Caco-2 (cell line): ENCODE measurements at regions not wholly inside any gene's neighbourhood (a gene's known extent, or its start where the extent isn't known, plus 50 kb on each side); places are given as distances from the start of the nearest gene placed in this dataset.

Experiments
- BruUV-seq: library from RNA; stranded (reverse); fragments of 400-500 nt; replicated peaks from 2 replicates; lab custom pipeline; 2021; lab: Mats Ljungman, UMichigan
- CTCF ChIA-PET: fragments of 300-600 bp; sonication (Branson Sonifier 250); formaldehyde crosslinking; loops from one replicate; lab custom pipeline; 2022; ENCODE audit warnings: antibody characterized with exemption; lab: Charles Lee
- POLR2A ChIA-PET: fragments of 300-600 bp; sonication (Branson Sonifier 250); formaldehyde crosslinking; loops from one replicate; lab custom pipeline; 2022; ENCODE audit warnings: antibody characterized with exemption; lab: Charles Lee
- DNase-seq, 2 experiments: peaks; one replicate each; pipeline versions ENCODE4 v3.0.0 to v3.0.0-alpha.2; 2020 to 2022
- H3K27me3 ChIP-seq: replicated peaks from 2 replicates; pipeline ENCODE4 v1.6.0; 2011; ENCODE audit warnings: low read length; ENCODE audit not compliant: control insufficient read depth, insufficient read depth
- H3K36me3 ChIP-seq: 2 replicates; pipeline ENCODE4 v1.5.1; 2011; ENCODE audit warnings: low read length; ENCODE audit not compliant: control insufficient read depth, insufficient read depth
- H3K4me1 ChIP-seq: fragments of 250-450 bp; sonication (Bioruptor Pico); 2 replicates; pipeline ENCODE4 v1.5.1; 2020; ENCODE audit warnings: mild to moderate bottlenecking
- H3K4me3 ChIP-seq: 2 replicates; pipeline ENCODE4 v1.5.1; 2011; ENCODE audit warnings: low read depth, mild to moderate bottlenecking, control low read depth, low read length
- H3K9me3 ChIP-seq: fragments of 250-450 bp; sonication (Bioruptor Pico); 2 replicates; pipeline ENCODE4 v1.5.1; 2020; ENCODE audit warnings: mild to moderate bottlenecking, moderate library complexity
- H3K27ac Mint-ChIP-seq: one replicate; pipeline ENCODE4 v1.8.0; 2022; ENCODE audit warnings: mixed read lengths; ENCODE audit not compliant: unreplicated experiment
- H3K27me3 Mint-ChIP-seq: one replicate; pipeline ENCODE4 v1.8.0; 2022; ENCODE audit warnings: mixed read lengths; ENCODE audit not compliant: insufficient read depth, unreplicated experiment
- H3K36me3 Mint-ChIP-seq: one replicate; pipeline ENCODE4 v1.8.0; 2022; ENCODE audit warnings: mild to moderate bottlenecking, mixed read lengths; ENCODE audit not compliant: insufficient read depth, unreplicated experiment
- H3K4me1 Mint-ChIP-seq: one replicate; pipeline ENCODE4 v1.8.0; 2022; ENCODE audit warnings: low read depth, mixed read lengths; ENCODE audit not compliant: unreplicated experiment
- H3K4me3 Mint-ChIP-seq: one replicate; pipeline ENCODE4 v1.8.0; 2022; ENCODE audit warnings: mild to moderate bottlenecking, moderate library complexity, mixed read lengths; ENCODE audit not compliant: unreplicated experiment
- H3K9me3 Mint-ChIP-seq: one replicate; pipeline ENCODE4 v1.8.0; 2022; ENCODE audit warnings: mixed read lengths; ENCODE audit not compliant: unreplicated experiment
- CTCF ChIP-seq, 2 experiments: fragments of 200-600 bp in 1 of 2; IDR thresholded peaks; 1 replicate in 1 of 2; 2 replicates in 1 of 2; pipeline versions ENCODE4 v1.5.1 to v1.8.0; 2011 to 2022; ENCODE audit warnings: antibody characterized with exemption in 1 of 2, control low read depth in 1 of 2, inconsistent platforms in 1 of 2, low read depth in 1 of 2, low read length in 1 of 2, mild to moderate bottlenecking in 1 of 2, moderate library complexity in 1 of 2; ENCODE audit not compliant: insufficient read depth in 1 of 2, severe bottlenecking in 1 of 2, unreplicated experiment in 1 of 2
- intact Hi-C: fragments of 100-400 bp; cut with micrococcal nuclease; formaldehyde crosslinking; loops from one replicate; pipeline ENCODE4 v1.10.0; 2022; ENCODE audit not compliant: unreplicated experiment

- Histone ChIP-seq H3K27me3 (no peaks in the 10 kb centered on the region), H3K4me3 (no peak overlapping the region), H3K36me3 (no peaks in the 10 kb centered on the region), H3K9me3 (no peaks in the 10 kb centered on the region), H3K4me1 (no peaks in the 10 kb centered on the region)
- Mint-ChIP-seq H3K4me1 (peaks cover 8% of the 10 kb centered on the region), H3K36me3 (no peaks in the 10 kb centered on the region), H3K27me3 (peaks cover 2% of the 10 kb centered on the region), H3K27ac (no peak overlapping the region), H3K9me3 (no peaks in the 10 kb centered on the region), H3K4me3 (no peak overlapping the region)
- BruUV-seq: no TSS peak
- ChIA-PET CTCF (no interaction called here), POLR2A (no interaction called here)
- intact Hi-C loops: no loop called here
- no peak for TF ChIP-seq CTCF (IDR thresholded peaks at IDR 0.05; ENCODE audit: insufficient read depth in 1 of 2, low read depth in 1 of 2, low read length in 1 of 2, severe bottlenecking in 1 of 2, unreplicated experiment in 1 of 2)
- no peak for DNase-seq
Measured at GRCh38 chr20:40494248-40494647, 194.8 kb downstream of the MAFB start.

GRCh38 chr20:40493549-40493948 is 195.5 kb downstream of the MAFB start:
- no peak overlapping the region for H3K27ac Mint-ChIP-seq
- POLR2A ChIA-PET: no interaction called here
- no peak overlapping the region for H3K4me3 Mint-ChIP-seq

DNA sequence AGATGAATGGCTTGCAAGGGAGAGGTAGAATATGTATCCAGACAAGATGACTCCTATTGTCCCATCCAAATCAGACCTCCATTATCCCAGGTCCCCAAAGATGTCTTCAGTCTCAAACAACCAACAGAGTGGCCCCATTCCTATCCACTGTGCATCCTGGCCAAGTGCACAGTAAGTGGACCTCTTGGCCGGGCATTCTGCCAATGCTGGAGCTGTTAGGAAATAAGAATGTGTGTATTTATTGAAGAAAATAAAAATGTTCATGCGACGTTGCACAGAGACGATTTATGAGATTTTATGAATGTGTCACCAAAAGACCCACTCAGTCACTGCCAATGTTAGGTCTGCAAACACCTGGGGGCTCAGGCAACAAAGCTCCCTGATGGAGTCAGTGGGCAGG is 196.0 kb downstream of the MAFB start:
- no peaks in the 10 kb centered on the region for H3K9me3 Mint-ChIP-seq
- TF ChIP-seq CTCF (IDR thresholded peaks at IDR 0.05; ENCODE audit: insufficient read depth in 1 of 2, low read depth in 1 of 2, low read length in 1 of 2, severe bottlenecking in 1 of 2, unreplicated experiment in 1 of 2): no peak
- no peak for DNase-seq
- Histone ChIP-seq H3K27me3 (no peaks in the 10 kb centered on the region), H3K4me1 (no peaks in the 10 kb centered on the region), H3K4me3 (no peak overlapping the region), H3K36me3 (no peaks in the 10 kb centered on the region), H3K9me3 (no peaks in the 10 kb centered on the region)
- H3K36me3 Mint-ChIP-seq: no peaks in the 10 kb centered on the region
- intact Hi-C loops: no loop called here
- H3K4me3 Mint-ChIP-seq: no peak overlapping the region
- no peaks in the 10 kb centered on the region for H3K27me3 Mint-ChIP-seq
- H3K4me1 Mint-ChIP-seq: peaks cover 9% of the 10 kb centered on the region
- POLR2A ChIA-PET: no interaction called here
- no peak overlapping the region for H3K27ac Mint-ChIP-seq
- no TSS peak for BruUV-seq
- CTCF ChIA-PET: no interaction called here

More at GRCh38 chr20:40493549-40493948, 195.5 kb downstream of the MAFB start:
- H3K4me3 ChIP-seq: no peak overlapping the region
- no peaks in the 10 kb centered on the region for H3K36me3 Mint-ChIP-seq
- no peaks in the 10 kb centered on the region for H3K27me3 ChIP-seq
- intact Hi-C loops: no loop called here
- TF ChIP-seq CTCF (IDR thresholded peaks at IDR 0.05; ENCODE audit: insufficient read depth in 1 of 2, low read depth in 1 of 2, low read length in 1 of 2, severe bottlenecking in 1 of 2, unreplicated experiment in 1 of 2): no peak
- no peaks in the 10 kb centered on the region for H3K4me1 ChIP-seq
- peaks cover 9% of the 10 kb centered on the region for H3K4me1 Mint-ChIP-seq
- H3K9me3 ChIP-seq: no peaks in the 10 kb centered on the region
- H3K36me3 ChIP-seq: no peaks in the 10 kb centered on the region
- CTCF ChIA-PET: no interaction called here
- H3K9me3 Mint-ChIP-seq: no peaks in the 10 kb centered on the region
- no TSS peak for BruUV-seq
- H3K27me3 Mint-ChIP-seq: no peaks in the 10 kb centered on the region
- no peak for DNase-seq
